Eye (tissue), 1 donor: ENCODE measurements at regions not wholly inside any gene's neighbourhood (a gene's known extent, or its start where the extent isn't known, plus 50 kb on each side); places are given as distances from the start of the nearest gene placed in this dataset.
"Not testable (repeated sequence)": the region's sequence is repeated elsewhere in the genome, so short reads cannot be mapped to it uniquely, and the experiment has no call there.

Experiments
- DNase-seq: peaks from one replicate; pipeline ENCODE4 v3.0.0-alpha.2; 2015

GRCh38 chr11:24216488-24216887 is 280.4 kb upstream of the LUZP2 start:
- no peak for DNase-seq

- not testable (repeated sequence) for DNase-seq
These were observed 279.5 kb upstream of the LUZP2 start for GRCh38 chr11:24217319-24217718.

- no peak for DNase-seq
These were observed 271.4 kb upstream of the LUZP2 start for GRCh38 chr11:24225501-24225900.

GRCh38 chr11:24226606-24227005 is 270.2 kb upstream of the LUZP2 start:
- DNase-seq: no peak

GRCh38 chr11:24233041-24233440 is 263.8 kb upstream of the LUZP2 start:
- no peak for DNase-seq

- no peak for DNase-seq
These were observed 261.9 kb upstream of the LUZP2 start for GRCh38 chr11:24234822-24235508.

GRCh38 chr11:24238771-24239645 is 257.8 kb upstream of the LUZP2 start:
- peak; percentile 75 for DNase-seq

GRCh38 chr11:24239930-24240329 is 256.9 kb upstream of the LUZP2 start:
- DNase-seq: no peak

GRCh38 chr11:24240496-24241175 is 256.2 kb upstream of the LUZP2 start:
- no peak for DNase-seq

GRCh38 chr11:24246715-24247114 is 250.1 kb upstream of the LUZP2 start:
- no peak for DNase-seq

- no peak for DNase-seq
These were observed 249.0 kb upstream of the LUZP2 start for GRCh38 chr11:24247846-24248245.

- DNase-seq: no peak
These were observed 246.9 kb upstream of the LUZP2 start for GRCh38 chr11:24249921-24250320.

GRCh38 chr11:24253237-24253760 is 243.6 kb upstream of the LUZP2 start:
- DNase-seq: no peak

GRCh38 chr11:24264868-24265267 is 232.0 kb upstream of the LUZP2 start:
- DNase-seq: no peak

- DNase-seq: peak; percentile 90
These were observed 229.8 kb upstream of the LUZP2 start for GRCh38 chr11:24267014-24267413.

- DNase-seq: no peak
These were observed 225.1 kb upstream of the LUZP2 start for GRCh38 chr11:24271798-24272197.

GRCh38 chr11:24274214-24274781 is 222.6 kb upstream of the LUZP2 start:
- DNase-seq: not testable (repeated sequence)

- DNase-seq: no peak
These were observed 210.6 kb upstream of the LUZP2 start for GRCh38 chr11:24286238-24286637.

- DNase-seq: no peak
These were observed 207.6 kb upstream of the LUZP2 start for GRCh38 chr11:24289301-24289700.

GRCh38 chr11:24293964-24294363 is 202.9 kb upstream of the LUZP2 start:
- DNase-seq: no peak

- DNase-seq: no peak
These were observed 201.5 kb upstream of the LUZP2 start for GRCh38 chr11:24295360-24295759.

- DNase-seq: peak; percentile 60
These were observed 199.4 kb upstream of the LUZP2 start for GRCh38 chr11:24297461-24297860.

GRCh38 chr11:24298146-24298545 is 198.7 kb upstream of the LUZP2 start:
- peak; percentile 40 for DNase-seq
